T-helper 1 cell treated with Interleukin-12 subunit alpha and Interleukin-12 subunit beta and Interleukin-4 antibody, amounts not matched to agents 30 μg/mL and 1 μg/mL, for 36 hours (primary cell): ENCODE measurements at regions not wholly inside any gene's neighbourhood (a gene's known extent, or its start where the extent isn't known, plus 50 kb on each side); places are given as distances from the start of the nearest gene placed in this dataset.
A peak's percentile ranks its signal among the peaks of the same experiment; 100 is the strongest.

Experiments used
- H3K27ac Mint-ChIP-seq: one replicate; pipeline ENCODE4 v1.8.0; 2021; ENCODE audit warnings: mild to moderate bottlenecking, mixed read lengths
- H3K27me3 Mint-ChIP-seq: one replicate; pipeline ENCODE4 v1.8.0; 2021; ENCODE audit warnings: low read depth, mixed read lengths
- H3K36me3 Mint-ChIP-seq: one replicate; pipeline ENCODE4 v1.8.0; 2021; ENCODE audit warnings: low read depth, mixed read lengths
- H3K4me1 Mint-ChIP-seq: one replicate; pipeline ENCODE4 v1.8.0; 2021; ENCODE audit warnings: low read depth, mixed read lengths
- H3K4me3 Mint-ChIP-seq: one replicate; pipeline ENCODE4 v1.8.0; 2021; ENCODE audit warnings: mild to moderate bottlenecking, moderate library complexity, mixed read lengths
- H3K9me3 Mint-ChIP-seq: one replicate; pipeline ENCODE4 v1.8.0; 2021; ENCODE audit warnings: mixed read lengths

GRCh38 chr10:3891396-3891795, 106.4 kb upstream of the KLF6 start:
- peaks cover 33% of the 10 kb centered on the region for H3K4me1 Mint-ChIP-seq
- no peaks in the 10 kb centered on the region for H3K36me3 Mint-ChIP-seq
- no peaks in the 10 kb centered on the region for H3K9me3 Mint-ChIP-seq
- no peak overlapping the region for H3K4me3 Mint-ChIP-seq
- H3K27me3 Mint-ChIP-seq, result no peaks in the 10 kb centered on the region
- no peak overlapping the region for H3K27ac Mint-ChIP-seq

DNA sequence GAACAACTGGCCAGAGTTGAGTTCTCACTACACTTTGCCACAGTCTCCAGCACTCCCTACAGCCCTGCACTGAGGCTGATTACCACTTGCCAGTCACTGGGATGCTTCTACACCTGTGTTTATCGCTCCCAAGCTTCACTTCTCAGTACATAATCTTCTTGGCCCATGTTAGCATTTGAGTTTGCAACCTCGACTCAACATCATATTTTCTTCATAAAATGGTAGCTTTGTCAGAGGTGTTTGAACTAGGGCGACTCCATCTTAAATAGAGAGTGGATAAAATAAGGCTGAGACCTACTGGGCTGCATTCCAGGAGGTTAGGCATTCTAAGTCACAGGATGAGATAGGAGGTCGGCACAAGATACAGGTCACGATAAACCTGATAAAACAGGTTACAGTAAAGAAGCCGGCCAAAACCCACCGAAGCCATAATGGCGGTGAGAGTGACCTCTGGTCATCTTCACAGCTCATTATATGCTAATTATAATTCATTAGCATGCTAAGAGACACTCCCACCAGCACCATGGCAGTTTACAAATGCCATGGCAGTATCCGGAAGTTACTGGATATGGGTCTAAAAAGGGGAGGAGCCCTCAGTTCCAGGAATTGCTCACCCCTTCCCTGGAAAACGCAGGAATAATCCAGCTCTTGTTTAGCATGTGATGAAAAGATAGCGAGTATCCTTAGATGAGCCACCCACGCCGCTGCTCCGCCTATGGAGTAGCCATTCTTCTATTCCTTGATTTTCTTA, 105.8 kb upstream of the KLF6 start:
- Mint-ChIP-seq H3K36me3 (no peaks in the 10 kb centered on the region), H3K4me1 (peaks cover 33% of the 10 kb centered on the region), H3K4me3 (no peak overlapping the region), H3K27me3 (no peaks in the 10 kb centered on the region), H3K27ac (no peak overlapping the region), H3K9me3 (no peaks in the 10 kb centered on the region)

DNA sequence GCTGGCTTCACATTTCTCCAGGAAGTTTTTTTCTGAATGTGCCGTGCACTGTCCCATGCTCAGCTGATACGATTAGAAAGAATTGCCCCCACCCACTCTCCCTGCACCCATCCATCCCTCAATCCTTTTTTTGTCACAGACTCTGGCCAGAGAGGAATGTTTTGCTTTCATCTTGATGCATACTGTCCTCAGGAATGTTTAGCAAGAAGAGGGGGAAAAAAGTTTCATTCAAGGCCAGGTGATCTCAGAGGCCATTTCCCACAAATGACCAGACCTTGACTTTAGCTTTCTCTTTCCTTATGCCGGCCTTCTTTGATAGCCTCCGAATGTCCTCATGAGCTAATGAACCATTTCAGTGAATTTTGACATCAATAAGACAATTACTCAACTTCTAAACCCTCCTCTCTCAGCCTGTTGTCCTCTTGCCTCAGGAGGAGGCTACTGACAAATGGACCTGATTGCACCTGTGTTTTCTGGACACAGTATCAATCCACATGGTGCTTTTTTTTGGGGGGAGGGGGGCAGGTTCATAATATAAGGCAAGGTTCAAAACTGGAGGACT, 105.0 kb upstream of the KLF6 start:
- H3K9me3 Mint-ChIP-seq, result no peaks in the 10 kb centered on the region
- no peak overlapping the region for H3K4me3 Mint-ChIP-seq
- H3K27me3 Mint-ChIP-seq, result no peaks in the 10 kb centered on the region
- no peaks in the 10 kb centered on the region for H3K36me3 Mint-ChIP-seq
- H3K27ac Mint-ChIP-seq, result no peak overlapping the region
- peaks cover 33% of the 10 kb centered on the region for H3K4me1 Mint-ChIP-seq

DNA sequence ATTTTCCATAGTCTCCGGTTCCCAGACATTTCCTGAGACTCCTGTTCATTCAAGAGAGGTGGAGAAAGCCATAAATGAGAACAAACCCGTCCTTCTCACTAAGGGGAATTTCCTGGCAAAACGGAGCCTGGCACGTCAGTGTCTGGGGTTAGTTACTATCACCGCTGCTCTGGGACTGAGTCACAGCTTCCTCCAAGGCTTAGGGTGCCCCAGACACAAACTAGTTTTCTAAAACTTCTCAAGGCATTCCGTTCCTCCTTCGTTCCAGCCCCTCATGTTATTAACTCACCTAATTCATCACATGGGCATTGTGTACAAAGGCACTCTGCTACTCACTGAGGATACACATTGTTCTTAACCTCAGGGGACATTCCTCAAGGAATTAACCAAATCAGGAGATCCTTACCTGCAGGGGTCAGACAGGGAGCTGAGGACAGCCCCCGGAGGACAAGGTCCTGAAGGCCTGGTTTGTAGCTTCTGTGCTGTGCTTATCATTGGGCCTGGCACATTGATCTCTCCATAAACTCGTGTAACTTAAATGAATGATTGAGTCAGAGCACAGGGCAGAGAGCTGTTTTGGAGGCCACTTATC, 103.0 kb upstream of the KLF6 start:
- Mint-ChIP-seq H3K27ac (peak overlapping the region; percentile 85), H3K27me3 (no peaks in the 10 kb centered on the region), H3K36me3 (no peaks in the 10 kb centered on the region), H3K4me1 (peaks cover 29% of the 10 kb centered on the region), H3K4me3 (peak overlapping the region; percentile 50), H3K9me3 (no peaks in the 10 kb centered on the region)

DNA sequence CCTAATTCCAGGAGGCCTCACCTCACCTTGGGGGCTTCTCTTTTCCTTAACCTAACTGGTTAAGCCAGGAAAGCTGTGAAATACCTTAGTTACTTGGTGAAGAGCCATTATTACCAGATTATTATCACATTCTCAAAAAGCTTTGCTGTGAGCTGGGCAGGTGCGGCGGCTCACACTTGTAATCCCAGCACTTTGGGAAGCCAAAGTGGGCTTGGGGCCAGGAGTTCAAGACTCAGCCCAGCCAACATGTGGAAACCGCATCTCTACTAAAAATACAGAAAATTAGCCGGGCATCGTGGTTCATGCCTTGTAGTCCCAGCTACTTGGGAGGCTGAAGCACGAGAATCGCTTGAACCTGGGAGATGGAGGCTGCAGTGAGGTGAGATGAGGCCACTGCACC, 102.4 kb upstream of the KLF6 start:
- Mint-ChIP-seq H3K27ac (peak overlapping the region; percentile 85), H3K36me3 (no peaks in the 10 kb centered on the region), H3K9me3 (no peaks in the 10 kb centered on the region), H3K4me3 (no peak overlapping the region), H3K4me1 (peaks cover 23% of the 10 kb centered on the region), H3K27me3 (no peaks in the 10 kb centered on the region)

DNA sequence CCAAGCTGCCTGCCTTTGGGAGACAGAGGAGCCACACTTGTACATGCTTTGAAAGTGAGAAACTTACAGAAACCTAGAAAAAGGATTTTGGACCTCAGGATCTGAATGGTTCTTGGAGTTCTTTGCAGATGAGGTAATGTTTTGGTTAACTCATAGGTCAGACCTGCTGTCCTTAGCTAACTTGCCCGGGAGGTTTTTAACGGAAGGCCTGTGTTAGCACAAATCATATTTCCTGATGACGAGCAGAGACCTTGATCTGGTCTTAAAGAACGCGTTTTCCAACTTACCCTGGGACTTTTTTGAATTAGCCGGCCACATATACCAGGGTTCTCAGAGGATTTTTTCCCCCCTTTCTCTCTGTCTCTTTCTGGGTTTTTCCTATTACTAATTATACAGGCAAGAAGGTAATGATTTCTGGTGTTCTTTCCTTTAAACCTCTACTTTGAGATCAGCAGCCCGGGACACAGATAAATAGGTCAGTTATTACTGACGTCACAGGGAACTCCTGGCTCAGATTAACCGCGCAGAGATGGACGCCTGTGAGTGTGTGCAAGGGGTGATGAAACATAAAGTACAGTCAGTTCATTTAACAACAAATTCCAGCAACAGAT, 101.7 kb upstream of the KLF6 start:
- Mint-ChIP-seq H3K4me1 (peaks cover 18% of the 10 kb centered on the region), H3K27me3 (no peaks in the 10 kb centered on the region), H3K9me3 (peaks cover 5% of the 10 kb centered on the region), H3K27ac (peak overlapping the region; percentile 2), H3K36me3 (peaks cover 3% of the 10 kb centered on the region), H3K4me3 (no peak overlapping the region)

DNA sequence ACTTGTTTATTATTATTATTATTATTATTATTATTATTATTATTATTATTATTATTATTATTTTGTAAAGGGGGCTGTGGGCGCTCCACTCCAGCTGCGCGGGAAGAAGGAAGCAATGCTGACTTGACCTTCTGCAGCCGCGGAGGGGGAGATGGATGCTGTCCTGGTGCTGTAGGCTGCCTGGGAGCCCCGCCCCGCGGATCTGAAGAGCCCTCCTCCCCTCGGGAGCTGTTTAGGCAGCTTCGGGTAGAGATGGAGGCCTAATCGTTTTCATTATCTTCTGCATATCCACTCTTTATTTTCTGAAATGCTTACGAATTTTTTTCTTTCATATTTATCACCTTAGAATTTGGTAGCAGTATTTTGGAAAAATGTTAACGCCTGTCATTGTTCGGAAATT, 101.2 kb upstream of the KLF6 start:
- H3K27me3 Mint-ChIP-seq, result no peaks in the 10 kb centered on the region
- peaks cover 18% of the 10 kb centered on the region for H3K4me1 Mint-ChIP-seq
- H3K36me3 Mint-ChIP-seq, result peaks cover 3% of the 10 kb centered on the region
- H3K4me3 Mint-ChIP-seq, result no peak overlapping the region
- no peak overlapping the region for H3K27ac Mint-ChIP-seq
- peaks cover 7% of the 10 kb centered on the region for H3K9me3 Mint-ChIP-seq

DNA sequence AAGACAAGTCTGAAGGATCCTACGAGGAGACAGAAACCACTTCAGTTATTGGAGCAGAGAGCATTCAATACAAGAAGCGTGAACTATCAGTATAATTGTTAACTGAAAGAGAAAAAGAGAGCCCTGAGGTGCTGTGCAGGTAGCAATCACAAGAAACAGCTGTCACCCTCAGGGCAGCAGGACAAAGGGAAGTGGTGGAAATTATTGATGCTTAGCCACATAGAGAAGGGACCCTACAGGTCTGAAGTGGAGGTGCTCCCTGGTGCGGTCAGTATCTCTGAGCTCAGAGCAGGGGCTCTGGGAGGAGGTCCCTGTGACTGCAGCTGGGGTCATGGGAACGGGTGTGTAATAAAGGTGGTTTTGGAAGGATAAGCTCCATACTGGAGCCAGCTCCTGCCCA, 97.8 kb upstream of the KLF6 start:
- Mint-ChIP-seq H3K27me3 (no peaks in the 10 kb centered on the region), H3K4me1 (peaks cover 15% of the 10 kb centered on the region), H3K36me3 (peaks cover 3% of the 10 kb centered on the region), H3K9me3 (peaks cover 7% of the 10 kb centered on the region), H3K4me3 (no peak overlapping the region), H3K27ac (no peak overlapping the region)

- Mint-ChIP-seq H3K27ac (no peak overlapping the region), H3K36me3 (peaks cover 3% of the 10 kb centered on the region), H3K27me3 (no peaks in the 10 kb centered on the region), H3K4me1 (peaks cover 13% of the 10 kb centered on the region), H3K4me3 (no peak overlapping the region), H3K9me3 (peaks cover 7% of the 10 kb centered on the region)
Measured at GRCh38 chr10:3881622-3882021, 96.6 kb upstream of the KLF6 start.

DNA sequence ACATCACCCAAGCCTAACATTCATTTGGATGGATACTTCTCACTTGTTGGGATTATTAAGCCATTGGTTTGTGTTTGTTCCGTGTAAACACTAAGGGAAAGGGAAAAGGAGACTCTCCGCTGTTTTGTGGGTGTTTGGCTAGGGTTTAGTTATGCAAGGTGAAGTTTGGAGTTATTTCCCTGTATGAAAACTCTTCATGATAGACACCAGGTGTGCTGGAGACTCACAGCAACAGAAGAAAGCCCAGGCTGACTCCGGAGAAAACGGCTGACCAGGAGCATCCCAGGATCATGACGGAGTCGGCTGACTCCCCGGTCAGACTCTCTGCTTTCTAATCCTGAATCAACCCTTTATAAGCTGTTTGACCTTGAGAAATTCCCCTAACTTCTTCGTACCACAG, 94.1 kb upstream of the KLF6 start:
- no peak overlapping the region for H3K4me3 Mint-ChIP-seq
- H3K9me3 Mint-ChIP-seq, result peaks cover 7% of the 10 kb centered on the region
- peaks cover 23% of the 10 kb centered on the region for H3K4me1 Mint-ChIP-seq
- no peak overlapping the region for H3K27ac Mint-ChIP-seq
- peaks cover 3% of the 10 kb centered on the region for H3K36me3 Mint-ChIP-seq
- H3K27me3 Mint-ChIP-seq, result no peaks in the 10 kb centered on the region

DNA sequence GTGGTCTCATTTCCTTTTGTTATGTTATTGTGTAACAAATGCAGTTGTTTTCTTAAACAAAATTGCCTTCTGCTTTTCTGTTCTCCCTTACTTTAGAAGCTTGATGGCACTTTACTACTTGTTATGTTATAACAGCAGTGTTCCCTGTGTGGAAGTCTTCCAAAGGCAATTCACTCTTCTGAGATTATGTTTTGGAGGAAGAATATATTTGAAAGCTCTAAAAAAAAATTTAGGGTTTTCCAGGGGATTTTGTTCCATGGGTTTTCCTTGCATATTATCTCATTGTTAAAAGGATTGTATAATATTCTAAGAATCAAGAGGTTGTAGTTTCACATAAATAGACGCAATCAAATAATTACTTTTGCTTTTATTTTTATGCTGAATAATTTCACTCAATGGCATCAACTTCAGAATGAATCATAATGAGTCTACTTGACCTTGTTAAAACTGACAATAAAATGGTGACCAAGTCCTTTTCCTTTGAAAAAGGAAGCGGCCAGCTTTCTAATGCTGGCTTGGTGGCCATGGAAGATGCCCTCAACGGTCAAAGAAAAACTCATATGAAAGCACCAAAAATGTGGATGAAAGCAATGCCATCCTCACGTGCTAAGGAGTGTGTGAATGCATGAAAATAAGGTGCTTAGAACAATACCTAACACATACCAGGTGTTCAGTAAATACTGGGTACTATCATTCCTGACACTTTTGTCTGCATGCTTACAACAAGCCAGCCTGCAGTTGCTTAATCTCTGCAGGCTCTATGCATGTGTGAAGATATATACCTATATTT, 92.4 kb upstream of the KLF6 start:
- H3K27ac Mint-ChIP-seq, result no peak overlapping the region
- H3K27me3 Mint-ChIP-seq, result no peaks in the 10 kb centered on the region
- H3K4me3 Mint-ChIP-seq, result no peak overlapping the region
- H3K9me3 Mint-ChIP-seq, result peaks cover 7% of the 10 kb centered on the region
- peaks cover 3% of the 10 kb centered on the region for H3K36me3 Mint-ChIP-seq
- peaks cover 30% of the 10 kb centered on the region for H3K4me1 Mint-ChIP-seq

DNA sequence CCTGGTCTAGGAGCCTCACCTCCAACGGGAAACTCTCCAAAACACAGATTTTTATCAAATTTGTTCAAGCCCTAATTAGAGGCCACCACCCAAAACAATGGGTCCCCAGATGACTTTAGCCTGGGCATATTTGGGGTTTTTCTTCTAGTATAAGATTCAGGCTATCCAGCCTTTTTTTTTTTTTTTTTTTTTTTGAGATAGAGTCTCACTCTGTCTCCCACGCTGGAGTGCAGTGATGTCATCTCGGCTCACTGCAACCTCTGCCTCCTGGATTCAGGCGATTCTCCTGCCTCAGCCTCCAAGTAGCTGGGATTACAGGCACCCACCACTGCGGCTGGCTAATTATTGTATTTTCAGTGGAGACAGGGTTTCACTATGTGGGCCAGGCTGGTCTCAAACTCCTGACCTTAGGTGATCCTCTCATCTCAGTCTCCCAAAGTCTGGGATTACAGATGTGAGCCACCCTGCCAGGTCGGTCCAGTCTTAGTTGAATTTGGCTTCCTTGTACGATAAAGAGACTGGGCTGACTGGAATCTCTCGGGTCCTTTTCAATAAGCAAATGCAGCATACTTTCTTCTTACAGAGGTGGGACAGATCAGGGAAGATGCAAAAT, 91.4 kb upstream of the KLF6 start:
- H3K4me3 Mint-ChIP-seq, result peak overlapping the region; percentile 54
- no peaks in the 10 kb centered on the region for H3K9me3 Mint-ChIP-seq
- H3K27me3 Mint-ChIP-seq, result no peaks in the 10 kb centered on the region
- H3K27ac Mint-ChIP-seq, result peak overlapping the region; percentile 82
- H3K36me3 Mint-ChIP-seq, result no peaks in the 10 kb centered on the region
- peaks cover 37% of the 10 kb centered on the region for H3K4me1 Mint-ChIP-seq

- H3K27ac Mint-ChIP-seq, result peak overlapping the region; percentile 82
Measured at GRCh38 chr10:3875842-3876235, 90.8 kb upstream of the KLF6 start.

More at GRCh38 chr10:3875842-3876235, 90.8 kb upstream of the KLF6 start:
- Mint-ChIP-seq H3K36me3 (no peaks in the 10 kb centered on the region), H3K4me1 (peaks cover 37% of the 10 kb centered on the region), H3K9me3 (no peaks in the 10 kb centered on the region), H3K27me3 (no peaks in the 10 kb centered on the region), H3K4me3 (peak overlapping the region; percentile 54)
